ENCODE measurements at regions not wholly inside any gene's neighbourhood (a gene's known extent, or its start where the extent isn't known, plus 50 kb on each side); places are given as distances from the start of the nearest gene placed in this dataset.

DNA sequence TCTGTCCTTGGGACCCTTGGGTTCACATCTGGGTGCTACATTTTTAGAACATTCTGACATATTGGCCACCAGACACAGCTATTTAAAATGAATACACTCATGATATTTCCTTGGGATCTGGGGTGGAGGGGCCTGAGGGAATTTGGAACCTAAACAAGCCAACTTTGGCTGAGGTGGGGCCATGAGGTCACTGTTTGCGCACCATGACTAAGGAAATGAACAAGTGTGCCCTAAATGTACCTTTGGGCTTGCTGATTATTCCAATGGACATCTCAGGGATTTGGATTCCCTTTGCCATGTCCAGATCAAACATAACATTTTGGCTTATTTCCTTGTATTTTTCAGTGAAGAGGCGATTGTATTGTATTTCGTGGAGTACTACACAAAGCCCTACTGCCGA lies 80.5 kb upstream of the SEC11C start:
- TF ChIP-seq, protein P1, sequence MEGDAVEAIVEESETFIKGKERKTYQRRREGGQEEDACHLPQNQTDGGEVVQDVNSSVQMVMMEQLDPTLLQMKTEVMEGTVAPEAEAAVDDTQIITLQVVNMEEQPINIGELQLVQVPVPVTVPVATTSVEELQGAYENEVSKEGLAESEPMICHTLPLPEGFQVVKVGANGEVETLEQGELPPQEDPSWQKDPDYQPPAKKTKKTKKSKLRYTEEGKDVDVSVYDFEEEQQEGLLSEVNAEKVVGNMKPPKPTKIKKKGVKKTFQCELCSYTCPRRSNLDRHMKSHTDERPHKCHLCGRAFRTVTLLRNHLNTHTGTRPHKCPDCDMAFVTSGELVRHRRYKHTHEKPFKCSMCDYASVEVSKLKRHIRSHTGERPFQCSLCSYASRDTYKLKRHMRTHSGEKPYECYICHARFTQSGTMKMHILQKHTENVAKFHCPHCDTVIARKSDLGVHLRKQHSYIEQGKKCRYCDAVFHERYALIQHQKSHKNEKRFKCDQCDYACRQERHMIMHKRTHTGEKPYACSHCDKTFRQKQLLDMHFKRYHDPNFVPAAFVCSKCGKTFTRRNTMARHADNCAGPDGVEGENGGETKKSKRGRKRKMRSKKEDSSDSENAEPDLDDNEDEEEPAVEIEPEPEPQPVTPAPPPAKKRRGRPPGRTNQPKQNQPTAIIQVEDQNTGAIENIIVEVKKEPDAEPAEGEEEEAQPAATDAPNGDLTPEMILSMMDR (IDR thresholded peaks at IDR 0.05; ENCODE audit: borderline replicate concordance, insufficient read depth, low read depth, low read length): no peak
- no peak overlapping the region for H3K4me3 ChIP-seq (ENCODE audit: low read depth, low read length)

DNA sequence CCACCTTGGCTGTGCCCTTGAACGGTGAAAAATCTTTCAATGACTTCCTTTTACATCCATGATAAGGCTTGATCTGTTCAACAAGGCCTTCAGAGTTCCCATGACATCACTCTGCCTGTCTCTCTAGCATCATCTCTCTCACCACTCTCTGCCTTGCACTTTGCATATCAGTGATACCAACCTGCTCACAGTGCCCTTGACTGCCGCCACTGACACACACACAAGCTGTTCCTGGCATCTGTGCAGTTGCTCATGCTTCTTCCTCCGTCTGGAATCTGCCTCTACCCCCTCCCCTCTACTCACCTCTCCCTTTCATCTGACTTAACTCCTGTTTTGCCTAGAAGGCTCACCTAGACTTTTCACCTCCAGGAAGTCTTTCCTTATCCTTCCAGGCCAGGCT lies 79.1 kb upstream of the SEC11C start:
- no peak overlapping the region for H3K4me3 ChIP-seq (ENCODE audit: low read depth, low read length)
- TF ChIP-seq, protein P1 (IDR thresholded peaks at IDR 0.05; ENCODE audit: borderline replicate concordance, insufficient read depth, low read depth, low read length): no peak

DNA sequence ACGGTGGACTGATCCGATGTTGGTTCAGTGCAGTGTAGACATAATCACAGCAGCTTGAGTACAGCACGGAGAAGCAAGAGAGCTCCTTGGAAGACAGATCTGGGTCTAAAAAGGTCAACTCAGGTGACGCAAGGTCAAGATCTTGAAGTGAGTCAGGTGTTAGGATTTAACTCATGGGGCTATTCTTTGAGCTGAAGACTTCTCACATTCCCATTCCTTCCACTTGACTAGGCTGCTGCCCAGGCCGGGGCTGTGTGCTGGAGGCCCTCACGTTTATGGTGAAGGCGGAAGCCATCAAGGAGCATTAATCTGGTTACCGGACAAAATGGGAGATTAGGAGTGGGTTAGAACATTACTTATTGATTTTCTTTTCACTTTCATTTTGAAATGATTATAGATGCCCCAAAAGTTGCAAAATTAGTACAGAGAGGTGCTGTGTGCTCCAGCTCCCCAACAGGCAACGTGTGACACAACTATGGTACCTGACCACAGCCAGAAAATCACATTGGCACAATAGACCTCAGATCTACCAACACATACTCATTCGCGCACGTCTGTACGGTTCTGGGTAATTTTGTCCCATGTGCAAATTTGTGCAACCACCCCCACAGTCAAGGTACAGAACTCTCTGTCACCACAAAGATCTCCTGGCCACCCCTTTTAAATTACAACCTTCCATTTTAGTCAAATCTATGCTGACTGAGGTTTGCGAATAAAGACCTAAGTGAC lies 77.6 kb upstream of the SEC11C start:
- TF ChIP-seq, protein P1 (IDR thresholded peaks at IDR 0.05; ENCODE audit: borderline replicate concordance, insufficient read depth, low read depth, low read length): no peak
- no peak overlapping the region for H3K4me3 ChIP-seq (ENCODE audit: low read depth, low read length)

DNA sequence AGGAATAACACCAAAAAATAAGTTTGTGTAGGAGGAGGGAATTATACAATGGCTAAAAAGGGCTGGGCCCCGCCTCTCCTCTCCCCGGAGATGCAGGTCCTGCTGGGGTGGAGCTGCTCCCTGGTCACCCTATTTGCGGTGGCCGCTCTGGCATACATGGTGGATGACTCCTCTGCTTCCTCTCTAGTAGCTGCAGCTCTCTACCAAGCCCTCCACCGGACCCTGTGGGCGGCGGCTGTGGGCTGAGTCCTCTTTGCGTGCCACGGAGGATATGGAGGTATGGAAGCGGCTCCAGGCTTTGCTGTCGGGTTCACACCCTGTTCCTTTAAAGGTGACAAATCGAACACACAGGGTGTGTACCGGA lies 77.1 kb upstream of the SEC11C start:
- TF ChIP-seq, protein P1 (IDR thresholded peaks at IDR 0.05; ENCODE audit: borderline replicate concordance, insufficient read depth, low read depth, low read length): no peak
- H3K4me3 ChIP-seq (ENCODE audit: low read depth, low read length): no peak overlapping the region

DNA sequence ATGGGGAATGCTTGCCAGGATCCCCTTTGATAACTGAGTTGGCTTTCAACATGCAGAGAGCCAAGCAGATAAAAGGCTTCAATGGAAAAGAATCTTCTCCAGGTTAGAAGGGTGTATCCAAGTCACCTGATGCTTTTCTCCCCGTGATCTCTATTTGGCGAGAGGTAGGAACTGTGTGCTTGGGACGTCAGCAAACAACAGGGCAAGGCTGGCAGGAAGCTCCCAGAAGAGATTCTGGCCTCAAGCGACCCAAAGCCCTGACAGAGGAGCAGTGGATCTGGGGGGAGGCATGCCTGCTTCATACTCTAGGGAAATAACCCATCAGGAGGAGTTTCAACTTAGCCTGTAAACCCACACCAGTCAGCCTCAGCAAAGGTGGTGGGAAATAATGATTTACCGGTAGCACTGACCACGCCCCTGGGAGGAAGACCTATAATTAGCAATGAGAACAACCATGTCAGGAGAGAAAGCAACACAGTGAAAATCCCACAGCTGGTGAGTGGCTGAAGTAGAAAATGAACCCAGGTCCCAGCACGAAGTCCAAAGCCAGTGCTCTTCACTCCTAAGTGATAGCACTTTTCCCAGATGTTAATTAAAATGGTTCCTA lies 76.3 kb upstream of the SEC11C start:
- H3K4me3 ChIP-seq (ENCODE audit: low read depth, low read length): no peak overlapping the region
- TF ChIP-seq, protein P1 (IDR thresholded peaks at IDR 0.05; ENCODE audit: borderline replicate concordance, insufficient read depth, low read depth, low read length): no peak

DNA sequence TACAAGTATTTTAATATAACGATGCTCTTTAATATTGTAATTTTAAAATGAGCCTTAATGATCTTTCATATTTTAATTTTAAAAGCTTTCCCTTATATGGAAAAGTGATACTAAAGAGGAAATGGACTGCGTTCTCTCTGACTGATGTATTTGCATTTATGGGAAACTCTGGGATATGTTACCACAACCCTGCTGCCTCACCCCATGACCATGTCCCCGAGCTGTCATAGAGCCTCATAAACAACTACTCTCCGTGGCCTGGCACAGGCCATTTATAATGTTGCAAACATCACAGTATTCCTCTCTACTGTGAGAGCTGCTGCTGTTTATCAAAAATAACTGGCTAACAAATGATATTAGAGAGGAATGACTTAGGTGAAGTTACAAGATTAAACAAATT lies 75.8 kb upstream of the SEC11C start:
- TF ChIP-seq, protein P1 (IDR thresholded peaks at IDR 0.05; ENCODE audit: borderline replicate concordance, insufficient read depth, low read depth, low read length): no peak

DNA sequence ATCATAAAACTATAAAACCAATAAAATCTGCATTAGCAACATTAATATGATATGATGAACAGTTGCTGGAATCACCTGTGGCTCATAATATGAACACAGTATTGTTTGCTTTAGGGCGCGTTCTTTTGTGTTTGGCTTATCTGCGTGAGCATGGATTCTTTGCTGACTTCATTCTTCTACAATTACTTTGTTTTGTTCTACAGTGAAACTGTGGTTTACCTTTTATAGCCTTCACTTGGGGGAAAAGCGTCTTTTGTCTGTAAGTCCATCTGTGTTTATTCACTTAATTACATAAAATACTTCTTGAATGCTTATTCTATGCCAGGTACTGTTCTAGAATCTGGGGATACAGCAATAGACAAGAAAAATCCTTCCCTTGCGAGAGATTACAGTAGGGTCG lies 74.0 kb upstream of the SEC11C start:
- H3K4me3 ChIP-seq (ENCODE audit: low read depth, low read length): no peak overlapping the region
- TF ChIP-seq, protein P1 (IDR thresholded peaks at IDR 0.05; ENCODE audit: borderline replicate concordance, insufficient read depth, low read depth, low read length): no peak

More for the DNA sequence above, 75.8 kb upstream of the SEC11C start:
- H3K4me3 ChIP-seq (ENCODE audit: low read depth, low read length): no peak overlapping the region
